HEK293 (cell line): ENCODE measurements at regions not wholly inside any gene's neighbourhood (a gene's known extent, or its start where the extent isn't known, plus 50 kb on each side); places are given as distances from the start of the nearest gene placed in this dataset.
A peak's percentile ranks its signal among the peaks of the same experiment; 100 is the strongest.
"Not testable (repeated sequence)": the region's sequence is repeated elsewhere in the genome, so short reads cannot be mapped to it uniquely, and the experiment has no call there.

ENCODE experiments used
- CTCF ChIA-PET: fragments of 350-600 bp; formaldehyde crosslinking; extraction: SDS; loops from one replicate; lab custom pipeline; 2021; ENCODE audit warnings: antibody characterized with exemption; lab: Yijun Ruan, JAX
- POLR2A ChIA-PET: fragments of 300-600 bp; formaldehyde crosslinking; extraction: SDS; loops from one replicate; lab custom pipeline; 2020; ENCODE audit warnings: antibody characterized with exemption, inconsistent platforms; lab: Yijun Ruan, JAX
- H3K27ac ChIP-seq: fragments of 200-500 bp; sonication (Bioruptor generic); 2 replicates; pipeline ENCODE4 v1.5.1; 2014; ENCODE audit warnings: low read depth, low read length, control low read depth, inconsistent platforms; ENCODE audit errors: extremely low read depth
- H3K36me3 ChIP-seq, 2 experiments: fragments of 200-500 bp in 1 of 2; sonication (Bioruptor generic) in 1 of 2; 1 replicate in 1 of 2; 2 replicates in 1 of 2; pipeline ENCODE4 v1.5.1; 2014 to 2017; ENCODE audit warnings: inconsistent platforms in 2 of 2, low read length in 2 of 2; ENCODE audit not compliant: control insufficient read depth in 2 of 2, insufficient read depth in 1 of 2
- H3K4me1 ChIP-seq: fragments of 200-500 bp; sonication (Bioruptor generic); 2 replicates; pipeline ENCODE4 v1.5.1; 2014; ENCODE audit warnings: mild to moderate bottlenecking, low read length, inconsistent platforms; ENCODE audit not compliant: control insufficient read depth, insufficient read depth
- H3K4me3 ChIP-seq: 2 replicates; pipeline ENCODE4 v1.5.1; 2011; ENCODE audit warnings: low read depth, mild to moderate bottlenecking, control low read depth, low read length, moderate library complexity
- H3K9me3 ChIP-seq: fragments of 200-500 bp; sonication (Bioruptor generic); 2 replicates; pipeline ENCODE4 v1.5.1; 2014; ENCODE audit warnings: low read depth, low read length, inconsistent platforms; ENCODE audit not compliant: control insufficient read depth, insufficient read depth
- GLIS1 ChIP-seq: fragments of 450-650 bp; formaldehyde crosslinking; IDR thresholded peaks from 2 replicates; pipeline ENCODE4 v1.5.1; 2016; ENCODE audit warnings: missing biosample characterization, missing genetic modification characterization
- PRDM10 ChIP-seq: fragments of 450-650 bp; formaldehyde crosslinking; IDR thresholded peaks from 2 replicates; pipeline ENCODE4 v1.5.1; 2016; ENCODE audit warnings: missing biosample characterization, missing genetic modification characterization
- SCRT1 ChIP-seq: fragments of 450-650 bp; formaldehyde crosslinking; IDR thresholded peaks from 2 replicates; pipeline ENCODE4 v1.5.1; 2016; ENCODE audit warnings: missing biosample characterization, missing genetic modification characterization, borderline replicate concordance
- ZBTB1 ChIP-seq: fragments of 450-650 bp; formaldehyde crosslinking; IDR thresholded peaks from 2 replicates; pipeline ENCODE4 v1.5.1; 2016; ENCODE audit warnings: missing biosample characterization, missing genetic modification characterization
- ZBTB17 ChIP-seq: fragments of 450-650 bp; formaldehyde crosslinking; IDR thresholded peaks from 2 replicates; pipeline ENCODE4 v1.5.1; 2016; ENCODE audit warnings: missing biosample characterization, missing genetic modification characterization
- ZBTB26 ChIP-seq: fragments of 450-650 bp; formaldehyde crosslinking; optimal IDR thresholded peaks from 2 replicates; pipeline ENCODE3; 2016; ENCODE audit warnings: missing biosample characterization, mild to moderate bottlenecking, missing genetic modification characterization
- ZNF121 ChIP-seq: fragments of 450-650 bp; formaldehyde crosslinking; IDR thresholded peaks from 2 replicates; pipeline ENCODE4 v1.5.1; 2016; ENCODE audit warnings: missing biosample characterization, missing genetic modification characterization
- ZNF184 ChIP-seq: fragments of 450-650 bp; IDR thresholded peaks from 2 replicates; pipeline ENCODE4 v1.5.1; 2018; ENCODE audit warnings: missing biosample characterization, mild to moderate bottlenecking, missing genetic modification characterization
- ZNF274 ChIP-seq, 2 experiments: fragments of 200-500 bp in 1 of 2; fragments of 450-650 bp in 1 of 2; sonication (Bioruptor generic) in 1 of 2; formaldehyde crosslinking in 1 of 2; IDR thresholded peaks; 2 replicates each; pipeline versions ENCODE4 v1.5.1 to v1.6.1; 2014 to 2016; ENCODE audit warnings: borderline replicate concordance in 1 of 2, inconsistent platforms in 1 of 2, low read length in 1 of 2, missing biosample characterization in 1 of 2, missing genetic modification characterization in 1 of 2
- ZNF302 ChIP-seq: fragments of 450-650 bp; formaldehyde crosslinking; IDR thresholded peaks from 2 replicates; pipeline ENCODE4 v1.5.1; 2016; ENCODE audit warnings: missing biosample characterization, missing genetic modification characterization, low read depth
- ZNF335 ChIP-seq: fragments of 450-650 bp; formaldehyde crosslinking; conservative IDR thresholded peaks from 2 replicates; pipeline ENCODE4 v1.5.1; 2016; ENCODE audit warnings: missing biosample characterization, missing genetic modification characterization
- ZNF513 ChIP-seq: fragments of 450-650 bp; IDR thresholded peaks from 2 replicates; pipeline ENCODE4 v1.5.1; 2018; ENCODE audit warnings: missing biosample characterization, missing genetic modification characterization

GRCh38 chr7:149666360-149666945, 106.9 kb downstream of the ZNF467 start:
- ChIA-PET POLR2A (no interaction called here), CTCF (interaction anchor here (0.5 to 1.5 kb wide), 3 partner anchors 76 to 966 kb away, joined by 3 to 5 read pairs (median 4); no protein-coding TSS in a partner anchor)
- Histone ChIP-seq H3K4me3 (no peak overlapping the region), H3K4me1 (no peaks in the 10 kb centered on the region), H3K9me3 (no peaks in the 10 kb centered on the region), H3K36me3 (no peaks in the 10 kb centered on the region), H3K27ac (no peak overlapping the region)
- TF ChIP-seq ZBTB26 (tag by site-specific recombination) (no peak), PRDM10 (tag by site-specific recombination) (peak; percentile 39; the same call in 1 of the 2 replicates)

- POLR2A ChIA-PET, H3K36me3 ChIP-seq, H3K4me1 ChIP-seq, H3K9me3 ChIP-seq, H3K27ac ChIP-seq, H3K4me3 ChIP-seq: not testable (repeated sequence)
- CTCF ChIA-PET: interaction anchor here (0.5 to 1.5 kb wide), 2 partner anchors 76 to 99 kb away, joined by 3 to 5 read pairs; no protein-coding TSS in a partner anchor
Measured at GRCh38 chr7:149665618-149666017, 107.8 kb downstream of the ZNF467 start.

- 0 out of 2 replicates have a peak, but pooled peaks have one; percentile 8 for TF ChIP-seq ZNF184 (tag by site-specific recombination)
- TF ChIP-seq ZNF513 (tag by site-specific recombination): peak; percentile 40; the same call in 1 of the 2 replicates
- TF ChIP-seq ZBTB17: no peak
- POLR2A ChIA-PET: no interaction called here
- no peak overlapping the region for H3K4me3 ChIP-seq
- no peak overlapping the region for H3K27ac ChIP-seq
- H3K36me3 ChIP-seq: no peaks in the 10 kb centered on the region
- no peaks in the 10 kb centered on the region for H3K4me1 ChIP-seq
- no peaks in the 10 kb centered on the region for H3K9me3 ChIP-seq
- CTCF ChIA-PET: interaction anchor here (0.6 to 6.1 kb wide), 5 partner anchors 35 to 287 kb away, joined by 3 to 104 read pairs (median 25); no protein-coding TSS in a partner anchor
Measured at GRCh38 chr7:149664666-149665065, 108.7 kb downstream of the ZNF467 start.

GRCh38 chr7:149664176-149664575, 109.2 kb downstream of the ZNF467 start:
- Histone ChIP-seq H3K9me3 (no peaks in the 10 kb centered on the region), H3K36me3 (no peaks in the 10 kb centered on the region), H3K4me1 (no peaks in the 10 kb centered on the region), H3K4me3 (no peak overlapping the region), H3K27ac (no peak overlapping the region)
- TF ChIP-seq SCRT1 (tag by site-specific recombination) (no peak), ZNF335 (no peak), GLIS1 (tag by site-specific recombination) (no peak), ZBTB1 (tag by site-specific recombination) (no peak), ZNF302 (no peak), ZNF274 (IDR thresholded peaks at IDR 0.05; ENCODE audit: low read length) (no peak), ZNF274 (tag by site-specific recombination; IDR thresholded peaks at IDR 0.05; ENCODE audit: borderline replicate concordance) (no peak), ZNF121 (tag by site-specific recombination) (no peak)
- CTCF ChIA-PET: interaction anchor here (0.6 to 6.1 kb wide), 10 partner anchors 17 to 1271 kb away, joined by 3 to 104 read pairs (median 13); partner anchors contain the start of gene ZNF282
- POLR2A ChIA-PET: no interaction called here
